ENCODE measurements at regions not wholly inside any gene's neighbourhood (a gene's known extent, or its start where the extent isn't known, plus 50 kb on each side); places are given as distances from the start of the nearest gene placed in this dataset.

GRCh38 chr1:239212811-239213220, 173.6 kb upstream of the CHRM3 start:
- H3K4me3 ChIP-seq (ENCODE audit: low read depth, low read length) = no peak overlapping the region
- no peak for TF ChIP-seq CTCF (IDR thresholded peaks at IDR 0.05; ENCODE audit: insufficient read depth, low read depth, low read length, missing control alignments)
- no peak for DNase-seq (ENCODE audit: low read depth)

GRCh38 chr1:239209591-239209990, 176.8 kb upstream of the CHRM3 start:
- H3K4me3 ChIP-seq (ENCODE audit: low read depth, low read length) = no peak overlapping the region
- DNase-seq (ENCODE audit: low read depth) = no peak
- no peak for TF ChIP-seq CTCF (IDR thresholded peaks at IDR 0.05; ENCODE audit: insufficient read depth, low read depth, low read length, missing control alignments)

- no peak for TF ChIP-seq CTCF (IDR thresholded peaks at IDR 0.05; ENCODE audit: insufficient read depth, low read depth, low read length, missing control alignments)
- no peak for DNase-seq (ENCODE audit: low read depth)
- no peak overlapping the region for H3K4me3 ChIP-seq (ENCODE audit: low read depth, low read length)
Measured at GRCh38 chr1:239204401-239204800, 182.0 kb upstream of the CHRM3 start.

GRCh38 chr1:239197871-239198270, 188.5 kb upstream of the CHRM3 start:
- TF ChIP-seq CTCF (IDR thresholded peaks at IDR 0.05; ENCODE audit: insufficient read depth, low read depth, low read length, missing control alignments) = no peak
- no peak for DNase-seq (ENCODE audit: low read depth)
- no peak overlapping the region for H3K4me3 ChIP-seq (ENCODE audit: low read depth, low read length)

- DNase-seq (ENCODE audit: low read depth) = no peak
- H3K4me3 ChIP-seq (ENCODE audit: low read depth, low read length) = no peak overlapping the region
- TF ChIP-seq CTCF (IDR thresholded peaks at IDR 0.05; ENCODE audit: insufficient read depth, low read depth, low read length, missing control alignments) = no peak
Measured at GRCh38 chr1:239189998-239190512, 196.3 kb upstream of the CHRM3 start.

GRCh38 chr1:239186487-239186886, 199.9 kb upstream of the CHRM3 start:
- TF ChIP-seq CTCF (IDR thresholded peaks at IDR 0.05; ENCODE audit: insufficient read depth, low read depth, low read length, missing control alignments) = no peak

GRCh38 chr1:239185245-239185619, 201.1 kb upstream of the CHRM3 start:
- H3K4me3 ChIP-seq (ENCODE audit: low read depth, low read length) = no peak overlapping the region
- no peak for TF ChIP-seq CTCF (IDR thresholded peaks at IDR 0.05; ENCODE audit: insufficient read depth, low read depth, low read length, missing control alignments)
- DNase-seq (ENCODE audit: low read depth) = no peak

More at GRCh38 chr1:239186487-239186886, 199.9 kb upstream of the CHRM3 start:
- DNase-seq (ENCODE audit: low read depth) = no peak
- H3K4me3 ChIP-seq (ENCODE audit: low read depth, low read length) = no peak overlapping the region
